DND-41 (cell line): ENCODE measurements at regions not wholly inside any gene's neighbourhood (a gene's known extent, or its start where the extent isn't known, plus 50 kb on each side); places are given as distances from the start of the nearest gene placed in this dataset.

Experiments used
- ATAC-seq: fragments of 200-7000 bp; cut with Tn5 transposase; 3 replicates; pipeline ENCODE4 v1.9.1; 2021; ENCODE audit warnings: low read depth; ENCODE audit not compliant: insufficient read depth
- DNase-seq: peaks from one replicate; pipeline ENCODE4 v3.0.0-alpha.2; 2020
- H2AFZ ChIP-seq: 2 replicates; pipeline ENCODE4 v1.6.0; 2012; ENCODE audit warnings: low read depth, low read length
- H3K27ac ChIP-seq: 2 replicates; pipeline ENCODE4 v1.5.1; 2012; ENCODE audit warnings: low read length, inconsistent platforms
- H3K27me3 ChIP-seq: fragments of 200-600 bp; sonication (generic); 2 replicates; pipeline ENCODE4 v1.6.0; 2012; ENCODE audit warnings: low read length, mild to moderate bottlenecking, inconsistent platforms; ENCODE audit not compliant: insufficient read depth, poor library complexity
- H3K36me3 ChIP-seq: 2 replicates; pipeline ENCODE4 v1.5.1; 2012; ENCODE audit warnings: low read length, inconsistent platforms; ENCODE audit not compliant: insufficient read depth
- H3K4me1 ChIP-seq: 2 replicates; pipeline ENCODE4 v1.5.1; 2012; ENCODE audit warnings: mild to moderate bottlenecking, low read length; ENCODE audit not compliant: insufficient read depth
- H3K4me2 ChIP-seq: 2 replicates; pipeline ENCODE4 v1.6.0; 2012; ENCODE audit warnings: mild to moderate bottlenecking, moderate library complexity, low read length, inconsistent platforms; ENCODE audit not compliant: insufficient read depth
- H3K4me3 ChIP-seq, 2 experiments: fragments of 200-600 bp in 1 of 2; shearing (Covaris generic) in 1 of 2; 2 replicates each; pipeline ENCODE4 v1.5.1; 2012 to 2016; ENCODE audit warnings: inconsistent platforms in 2 of 2, low read length in 2 of 2, mild to moderate bottlenecking in 2 of 2, low read depth in 1 of 2, moderate library complexity in 1 of 2
- H3K79me2 ChIP-seq: 2 replicates; pipeline ENCODE4 v1.6.0; 2012; ENCODE audit warnings: low read length, inconsistent platforms; ENCODE audit not compliant: insufficient read depth
- H3K9ac ChIP-seq: 2 replicates; pipeline ENCODE4 v1.6.0; 2012; ENCODE audit warnings: low read depth, mild to moderate bottlenecking, inconsistent platforms, low read length, moderate library complexity
- H3K9me3 ChIP-seq: 2 replicates; pipeline ENCODE4 v1.5.1; 2012; ENCODE audit warnings: low read length, moderate library complexity, mild to moderate bottlenecking, inconsistent platforms; ENCODE audit not compliant: insufficient read depth, severe bottlenecking
- H4K20me1 ChIP-seq: 2 replicates; pipeline ENCODE4 v1.6.0; 2012; ENCODE audit warnings: low read length; ENCODE audit not compliant: insufficient read depth
- EZH2 ChIP-seq: IDR thresholded peaks from 3 replicates; pipeline ENCODE4 v1.6.1; 2012; ENCODE audit warnings: borderline replicate concordance, low read depth, mild to moderate bottlenecking, moderate library complexity, low read length, inconsistent platforms; ENCODE audit not compliant: severe bottlenecking
- TF ChIP-seq, protein P1 (sequence below): IDR thresholded peaks from 2 replicates; pipeline ENCODE4 v1.5.1; 2012; ENCODE audit warnings: borderline replicate concordance, low read length, moderate library complexity, mild to moderate bottlenecking; ENCODE audit not compliant: poor library complexity, severe bottlenecking; ENCODE audit errors: extremely low read depth

GRCh38 chr7:93736668-93737369 lies 153.7 kb downstream of the TFPI2 start:
- Histone ChIP-seq H4K20me1 (no peaks in the 10 kb centered on the region), H3K27me3 (peaks cover 4% of the 10 kb centered on the region), H3K27ac (no peak overlapping the region), H3K79me2 (no peaks in the 10 kb centered on the region), H2AFZ (no peak overlapping the region), H3K4me2 (no peak overlapping the region), H3K4me3 (no peak overlapping the region), H3K9ac (no peak overlapping the region), H3K9me3 (no peaks in the 10 kb centered on the region), H3K4me1 (no peaks in the 10 kb centered on the region), H3K36me3 (no peaks in the 10 kb centered on the region)
- no peak for ATAC-seq
- no peak for TF ChIP-seq EZH2
- DNase-seq = no peak

DNA sequence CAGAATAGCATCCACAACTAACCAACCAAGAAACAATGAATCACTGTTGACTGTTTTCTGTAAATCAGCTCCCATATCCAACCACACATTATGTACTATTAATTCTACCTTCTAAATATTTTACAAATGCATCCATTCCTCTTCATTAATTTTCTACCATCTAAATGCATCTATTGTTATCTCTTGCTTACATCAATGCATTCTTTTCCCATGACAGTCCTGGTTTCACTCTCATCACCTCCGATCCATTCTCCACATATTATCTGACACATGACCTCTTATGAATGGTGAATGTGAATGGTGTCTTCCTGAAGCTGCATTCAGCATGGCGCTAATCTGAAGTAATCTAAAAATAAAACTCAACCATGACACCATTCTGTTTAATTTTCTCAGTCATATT lies 153.8 kb upstream of the CALCR start:
- no peaks in the 10 kb centered on the region for H3K79me2 ChIP-seq
- H3K9me3 ChIP-seq = no peaks in the 10 kb centered on the region
- H3K9ac ChIP-seq = no peak overlapping the region
- ATAC-seq (no peak), DNase-seq (no peak)
- H3K27ac ChIP-seq = no peak overlapping the region
- no peaks in the 10 kb centered on the region for H3K27me3 ChIP-seq
- H3K4me1 ChIP-seq = no peaks in the 10 kb centered on the region
- no peak overlapping the region for H3K4me2 ChIP-seq
- H2AFZ ChIP-seq = no peak overlapping the region
- TF ChIP-seq, protein P1, sequence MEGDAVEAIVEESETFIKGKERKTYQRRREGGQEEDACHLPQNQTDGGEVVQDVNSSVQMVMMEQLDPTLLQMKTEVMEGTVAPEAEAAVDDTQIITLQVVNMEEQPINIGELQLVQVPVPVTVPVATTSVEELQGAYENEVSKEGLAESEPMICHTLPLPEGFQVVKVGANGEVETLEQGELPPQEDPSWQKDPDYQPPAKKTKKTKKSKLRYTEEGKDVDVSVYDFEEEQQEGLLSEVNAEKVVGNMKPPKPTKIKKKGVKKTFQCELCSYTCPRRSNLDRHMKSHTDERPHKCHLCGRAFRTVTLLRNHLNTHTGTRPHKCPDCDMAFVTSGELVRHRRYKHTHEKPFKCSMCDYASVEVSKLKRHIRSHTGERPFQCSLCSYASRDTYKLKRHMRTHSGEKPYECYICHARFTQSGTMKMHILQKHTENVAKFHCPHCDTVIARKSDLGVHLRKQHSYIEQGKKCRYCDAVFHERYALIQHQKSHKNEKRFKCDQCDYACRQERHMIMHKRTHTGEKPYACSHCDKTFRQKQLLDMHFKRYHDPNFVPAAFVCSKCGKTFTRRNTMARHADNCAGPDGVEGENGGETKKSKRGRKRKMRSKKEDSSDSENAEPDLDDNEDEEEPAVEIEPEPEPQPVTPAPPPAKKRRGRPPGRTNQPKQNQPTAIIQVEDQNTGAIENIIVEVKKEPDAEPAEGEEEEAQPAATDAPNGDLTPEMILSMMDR = no peak
- no peak for TF ChIP-seq EZH2
- no peaks in the 10 kb centered on the region for H4K20me1 ChIP-seq
- no peaks in the 10 kb centered on the region for H3K36me3 ChIP-seq
- no peak overlapping the region for H3K4me3 ChIP-seq

DNA sequence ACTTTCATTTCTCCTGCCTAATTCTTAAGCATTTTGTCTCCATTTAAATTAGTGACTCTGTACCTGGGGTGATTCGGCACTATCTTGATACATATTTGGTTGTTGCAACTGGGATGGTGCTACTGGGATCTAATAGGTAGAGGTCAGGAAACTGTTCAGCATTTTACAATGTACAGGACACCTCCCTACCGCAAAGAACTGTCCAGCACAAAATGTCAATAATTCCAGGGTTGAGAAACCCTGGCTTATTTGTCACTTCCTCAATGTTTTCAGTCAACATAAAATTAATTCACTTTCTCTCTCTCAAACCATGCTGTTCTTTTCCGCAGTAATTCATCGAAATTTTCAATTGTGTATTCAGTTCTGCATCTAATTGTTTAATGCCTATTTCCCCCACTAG lies 151.4 kb upstream of the CALCR start:
- no peak for DNase-seq
- H4K20me1 ChIP-seq = no peaks in the 10 kb centered on the region
- TF ChIP-seq, protein P1 = no peak
- TF ChIP-seq EZH2 = no peak

GRCh38 chr7:93723424-93724124 lies 149.1 kb upstream of the CALCR start:
- H3K4me1 ChIP-seq = no peaks in the 10 kb centered on the region
- H3K36me3 ChIP-seq = no peaks in the 10 kb centered on the region
- peaks cover 3% of the 10 kb centered on the region for H3K27me3 ChIP-seq
- no peak for ATAC-seq
- no peaks in the 10 kb centered on the region for H3K79me2 ChIP-seq
- no peak overlapping the region for H3K9ac ChIP-seq
- H3K4me2 ChIP-seq = no peak overlapping the region
- no peak for TF ChIP-seq EZH2
- TF ChIP-seq, protein P1 = no peak
- DNase-seq = no peak
- no peaks in the 10 kb centered on the region for H4K20me1 ChIP-seq
- H3K9me3 ChIP-seq = no peaks in the 10 kb centered on the region
- H2AFZ ChIP-seq = no peak overlapping the region
- H3K27ac ChIP-seq = no peak overlapping the region
- H3K4me3 ChIP-seq = no peak overlapping the region

More for the DNA sequence above, 151.4 kb upstream of the CALCR start:
- H3K4me3 ChIP-seq = no peak overlapping the region
- no peaks in the 10 kb centered on the region for H3K4me1 ChIP-seq
- H3K27ac ChIP-seq = no peak overlapping the region
- no peaks in the 10 kb centered on the region for H3K9me3 ChIP-seq
- H3K4me2 ChIP-seq = no peak overlapping the region
- no peak overlapping the region for H2AFZ ChIP-seq
- ATAC-seq = no peak
- no peaks in the 10 kb centered on the region for H3K79me2 ChIP-seq
- H3K9ac ChIP-seq = no peak overlapping the region
- no peaks in the 10 kb centered on the region for H3K36me3 ChIP-seq
- no peaks in the 10 kb centered on the region for H3K27me3 ChIP-seq
